AG08395 (cell line): ENCODE measurements at regions not wholly inside any gene's neighbourhood (a gene's known extent, or its start where the extent isn't known, plus 50 kb on each side); places are given as distances from the start of the nearest gene placed in this dataset.

Experiments
- DNase-seq: peaks from one replicate; pipeline ENCODE4 v3.0.0; 2012; ENCODE audit warnings: mixed read lengths, low spot score

- DNase-seq = no peak
These were observed 59.5 kb upstream of the TGM3 start for GRCh38 chr20:2236256-2236655.

- DNase-seq = peak; percentile 98
These were observed 58.7 kb upstream of the TGM3 start for GRCh38 chr20:2237059-2237458.

GRCh38 chr20:2238601-2239000 lies 57.2 kb upstream of the TGM3 start:
- no peak for DNase-seq

GRCh38 chr20:2240835-2241234 lies 55.0 kb upstream of the TGM3 start:
- DNase-seq = no peak

- DNase-seq = no peak
These were observed 53.1 kb upstream of the TGM3 start for GRCh38 chr20:2242678-2243077.

GRCh38 chr20:2244523-2244922 lies 51.3 kb upstream of the TGM3 start:
- DNase-seq = no peak

- no peak for DNase-seq
These were observed 50.8 kb upstream of the TGM3 start for GRCh38 chr20:2244993-2245392.

GRCh38 chr20:2245637-2246036 lies 50.2 kb upstream of the TGM3 start:
- DNase-seq = no peak
